Activated CD4-positive, alpha-beta memory T cell treated with anti-CD3 and anti-CD28 coated beads for 36 hours (primary cell): ENCODE measurements at regions not wholly inside any gene's neighbourhood (a gene's known extent, or its start where the extent isn't known, plus 50 kb on each side); places are given as distances from the start of the nearest gene placed in this dataset.
"Not testable (repeated sequence)": the region's sequence is repeated elsewhere in the genome, so short reads cannot be mapped to it uniquely, and the experiment has no call there.

Source experiments
- CTCF ChIA-PET: fragments of 350-600 bp; sonication (Branson Sonifier 250); formaldehyde crosslinking; loops from one replicate; lab custom pipeline; 2021; ENCODE audit warnings: antibody characterized with exemption, inconsistent platforms; lab: Charles Lee
- POLR2A ChIA-PET: fragments of 350-600 bp; sonication (Branson Sonifier 250); formaldehyde crosslinking; loops from one replicate; lab custom pipeline; 2021; ENCODE audit warnings: antibody characterized with exemption; lab: Charles Lee
- DNase-seq: peaks from one replicate; pipeline ENCODE4 v3.0.0-alpha.2; 2020
- H3K27ac Mint-ChIP-seq: one replicate; pipeline ENCODE4 v1.8.0; 2021; ENCODE audit warnings: mixed read lengths
- H3K27me3 Mint-ChIP-seq: one replicate; pipeline ENCODE4 v1.8.0; 2021; ENCODE audit warnings: mixed read lengths
- H3K36me3 Mint-ChIP-seq: one replicate; pipeline ENCODE4 v1.8.0; 2021; ENCODE audit warnings: mixed read lengths
- H3K4me1 Mint-ChIP-seq: one replicate; pipeline ENCODE4 v1.8.0; 2021; ENCODE audit warnings: low read depth, mixed read lengths
- H3K4me3 Mint-ChIP-seq: one replicate; pipeline ENCODE4 v1.8.0; 2021; ENCODE audit warnings: mild to moderate bottlenecking, mixed read lengths
- H3K9me3 Mint-ChIP-seq: one replicate; pipeline ENCODE4 v1.8.0; 2021; ENCODE audit warnings: mixed read lengths
- intact Hi-C: fragments of 100-400 bp; cut with micrococcal nuclease; formaldehyde crosslinking; loops from one replicate; pipeline ENCODE4 v1.15.1; 2023

DNA sequence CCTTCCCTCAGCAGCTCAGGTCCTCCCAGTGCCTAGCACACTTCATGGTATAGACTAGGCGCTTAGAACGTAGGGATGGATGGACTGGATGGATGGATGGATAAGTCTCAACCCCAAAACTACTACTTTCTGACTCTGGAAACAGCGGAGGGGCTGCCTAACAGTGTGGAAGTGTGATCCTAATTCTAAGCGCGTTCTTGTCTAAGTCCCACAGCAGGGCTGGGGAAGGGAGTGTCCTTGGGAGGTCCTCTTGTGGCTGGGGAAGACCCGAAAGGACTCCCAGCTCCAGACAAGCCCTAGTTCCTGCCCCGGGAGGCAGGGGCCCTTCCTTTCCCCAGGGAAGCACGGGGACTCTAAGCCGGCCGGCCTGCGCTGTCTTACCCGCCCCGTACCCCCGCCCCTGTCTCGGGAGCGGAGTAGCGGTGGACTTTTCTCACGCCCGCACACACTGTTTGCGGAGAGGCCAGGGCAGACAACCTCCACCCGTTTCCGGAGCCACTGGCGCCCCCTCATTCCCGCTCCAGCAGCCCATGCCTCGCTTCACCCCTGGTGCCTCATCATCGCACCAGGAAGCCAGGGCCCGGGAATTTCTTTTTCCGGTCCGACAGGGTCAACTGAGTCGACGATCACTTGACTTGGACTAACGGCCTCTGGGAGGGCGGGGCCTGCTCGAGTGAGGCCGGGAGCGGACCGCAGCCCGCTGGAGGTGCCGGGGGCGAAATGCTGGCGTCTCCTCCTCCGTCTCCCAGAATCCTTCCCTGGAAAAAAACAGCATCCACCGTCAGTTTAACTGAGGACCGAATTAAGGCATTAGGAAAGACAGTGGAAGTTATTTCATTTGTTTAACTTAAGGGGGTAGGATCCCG lies 133.3 kb downstream of the TBC1D2B start:
- Mint-ChIP-seq H3K4me3 (peak overlapping the region; percentile 65), H3K27me3 (peaks cover 2% of the 10 kb centered on the region), H3K9me3 (no peaks in the 10 kb centered on the region), H3K27ac (no peak overlapping the region), H3K36me3 (no peaks in the 10 kb centered on the region), H3K4me1 (peaks cover 14% of the 10 kb centered on the region)
- CTCF ChIA-PET, result interaction anchor here (1.2 to 3.3 kb wide), 3 partner anchors 15 to 164 kb away, joined by 4 to 18 read pairs (median 4); no protein-coding TSS in a partner anchor
- peak; percentile 79 for DNase-seq
- intact Hi-C loops, result no loop called here
- POLR2A ChIA-PET, result no interaction called here

DNA sequence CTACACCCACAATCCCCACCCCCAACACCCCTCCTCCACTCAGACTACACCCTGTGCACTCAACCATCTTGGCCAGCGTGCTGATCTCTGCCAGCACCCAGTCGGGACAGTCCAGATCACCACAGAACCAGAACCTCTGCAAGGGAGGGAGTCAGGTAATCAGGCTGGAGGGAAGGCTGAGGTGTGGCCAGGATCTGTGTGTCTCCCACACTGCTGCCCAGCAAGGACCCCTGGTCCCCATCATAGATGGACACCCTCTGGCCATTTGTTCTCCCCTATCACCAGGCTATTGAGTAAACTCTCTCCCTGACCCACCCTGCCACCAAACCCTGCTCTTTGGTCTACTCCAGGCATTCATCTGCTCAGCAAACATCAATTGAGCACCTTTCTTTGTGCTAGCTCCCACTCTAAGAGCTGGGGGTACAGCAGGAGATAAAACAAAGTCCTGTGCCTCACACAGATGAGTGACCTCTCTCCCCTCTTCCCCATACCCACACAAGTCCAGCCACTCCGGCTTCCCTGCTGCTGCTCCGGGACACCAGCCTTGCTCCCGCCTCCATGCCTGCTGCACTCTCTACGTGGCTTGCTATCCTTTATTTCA lies 134.8 kb downstream of the TBC1D2B start:
- peaks cover 2% of the 10 kb centered on the region for H3K27me3 Mint-ChIP-seq
- intact Hi-C loops, result no loop called here
- no peaks in the 10 kb centered on the region for H3K9me3 Mint-ChIP-seq
- no peak overlapping the region for H3K27ac Mint-ChIP-seq
- DNase-seq, result no peak
- H3K4me1 Mint-ChIP-seq, result peaks cover 14% of the 10 kb centered on the region
- CTCF ChIA-PET, result interaction anchor here (1.3 kb wide), 1 partner anchor 166 kb away, joined by 4 read pairs; no protein-coding TSS in a partner anchor
- POLR2A ChIA-PET, result no interaction called here
- no peak overlapping the region for H3K4me3 Mint-ChIP-seq
- H3K36me3 Mint-ChIP-seq, result no peaks in the 10 kb centered on the region

DNA sequence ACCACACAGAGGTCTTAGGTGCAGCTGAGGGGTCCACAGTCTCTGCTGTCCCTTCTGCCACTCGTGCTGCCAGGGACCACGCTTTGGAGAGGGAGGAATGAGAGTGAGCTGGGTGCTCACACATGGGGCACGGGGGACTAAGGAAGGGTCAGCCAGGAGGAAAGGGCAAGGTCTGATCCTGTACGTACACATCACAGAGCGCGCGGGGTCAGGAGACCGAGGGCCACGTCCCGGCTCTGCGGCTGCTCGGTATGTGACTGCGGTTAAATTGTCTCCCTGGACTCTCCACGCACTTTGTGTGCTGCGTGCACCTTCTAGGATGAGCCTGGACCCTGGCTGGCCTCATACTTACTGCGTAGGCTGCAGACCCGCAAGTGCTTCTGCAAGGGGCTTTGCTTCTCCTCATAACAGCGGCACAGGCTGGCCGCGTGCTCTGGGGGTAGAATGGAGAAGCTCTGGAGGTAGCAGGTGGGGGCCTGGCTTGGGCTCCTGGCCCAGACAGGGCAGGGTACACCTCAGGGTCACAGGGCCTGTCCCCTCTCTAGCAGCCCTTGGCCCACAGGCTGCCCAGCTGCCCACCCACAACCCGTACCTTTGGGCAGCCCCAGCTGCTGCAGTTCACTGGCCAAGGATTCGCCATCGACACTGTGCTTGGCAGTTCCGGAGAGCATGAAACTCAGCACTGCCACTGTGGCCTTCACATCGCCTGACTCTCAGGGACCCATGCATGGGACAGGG lies 136.3 kb downstream of the TBC1D2B start:
- POLR2A ChIA-PET, H3K27me3 Mint-ChIP-seq, H3K36me3 Mint-ChIP-seq, H3K27ac Mint-ChIP-seq, intact Hi-C loops, CTCF ChIA-PET, H3K9me3 Mint-ChIP-seq, DNase-seq, H3K4me3 Mint-ChIP-seq: not testable (repeated sequence)
- H3K4me1 Mint-ChIP-seq, result peaks cover 14% of the 10 kb centered on the region

DNA sequence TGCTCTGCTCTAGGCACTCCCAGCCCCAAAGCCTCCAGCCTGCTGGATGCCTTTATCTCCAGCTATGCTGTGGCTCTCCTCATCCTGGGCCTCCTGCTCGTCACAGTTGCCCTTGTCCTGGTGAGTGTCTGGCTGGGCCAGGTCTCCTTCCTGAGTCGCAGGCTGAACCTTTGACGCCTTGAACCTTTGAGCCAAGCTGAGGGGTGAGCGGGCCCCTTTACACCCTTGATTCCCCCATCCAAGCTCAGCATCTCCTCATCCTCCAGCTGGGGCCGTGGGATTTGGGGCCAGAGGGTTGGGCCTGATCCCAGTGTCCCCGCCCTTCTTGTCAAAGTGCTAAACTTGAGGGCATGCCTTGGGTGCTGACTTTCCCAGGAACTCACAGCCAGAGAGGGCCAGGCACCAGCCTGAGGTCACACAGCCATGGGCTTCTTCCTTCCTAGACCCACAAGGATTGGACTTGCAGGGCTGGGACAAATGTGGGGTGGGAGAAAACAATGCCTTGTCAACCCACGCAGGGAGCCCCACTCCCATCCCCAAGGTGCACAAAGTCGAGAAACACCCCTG lies 137.0 kb downstream of the TBC1D2B start:
- ChIA-PET CTCF (no interaction called here), POLR2A (no interaction called here)
- no peak overlapping the region for H3K4me3 Mint-ChIP-seq

DNA sequence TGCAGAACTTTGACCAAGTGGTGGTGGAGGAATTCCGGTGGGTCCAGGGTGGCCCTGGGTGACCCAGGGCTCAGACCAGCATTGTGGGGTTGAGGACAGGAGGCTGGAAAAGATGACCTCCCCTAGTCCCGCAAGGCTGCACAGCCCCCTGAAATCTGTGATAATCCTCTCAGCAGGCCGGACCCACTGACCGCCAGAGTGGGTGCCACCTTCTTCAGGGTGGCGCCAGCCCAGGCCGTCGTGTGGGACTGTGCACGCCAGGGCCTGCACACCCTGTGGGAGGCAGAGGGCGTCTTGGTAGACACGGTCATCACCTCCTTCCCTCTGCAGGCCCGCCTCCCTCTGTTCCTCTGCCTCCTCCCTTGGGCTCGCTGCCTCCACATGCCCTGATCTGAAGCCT lies 137.7 kb downstream of the TBC1D2B start:
- H3K4me3 Mint-ChIP-seq, result no peak overlapping the region
- peaks cover 10% of the 10 kb centered on the region for H3K4me1 Mint-ChIP-seq
- H3K27ac Mint-ChIP-seq, result no peak overlapping the region
- CTCF ChIA-PET, result interaction anchor here (1.1 kb wide), 1 partner anchor 40 kb away, joined by 3 read pairs; no protein-coding TSS in a partner anchor
- H3K27me3 Mint-ChIP-seq, result no peaks in the 10 kb centered on the region
- no peaks in the 10 kb centered on the region for H3K36me3 Mint-ChIP-seq
- H3K9me3 Mint-ChIP-seq, result no peaks in the 10 kb centered on the region
- POLR2A ChIA-PET, result no interaction called here
- intact Hi-C loops, result no loop called here
- no peak for DNase-seq

More for the DNA sequence above, 137.0 kb downstream of the TBC1D2B start:
- Mint-ChIP-seq H3K9me3 (no peaks in the 10 kb centered on the region), H3K36me3 (no peaks in the 10 kb centered on the region), H3K27ac (no peak overlapping the region), H3K4me1 (peaks cover 14% of the 10 kb centered on the region), H3K27me3 (peaks cover 2% of the 10 kb centered on the region)
- no peak for DNase-seq
- intact Hi-C loops, result no loop called here

DNA sequence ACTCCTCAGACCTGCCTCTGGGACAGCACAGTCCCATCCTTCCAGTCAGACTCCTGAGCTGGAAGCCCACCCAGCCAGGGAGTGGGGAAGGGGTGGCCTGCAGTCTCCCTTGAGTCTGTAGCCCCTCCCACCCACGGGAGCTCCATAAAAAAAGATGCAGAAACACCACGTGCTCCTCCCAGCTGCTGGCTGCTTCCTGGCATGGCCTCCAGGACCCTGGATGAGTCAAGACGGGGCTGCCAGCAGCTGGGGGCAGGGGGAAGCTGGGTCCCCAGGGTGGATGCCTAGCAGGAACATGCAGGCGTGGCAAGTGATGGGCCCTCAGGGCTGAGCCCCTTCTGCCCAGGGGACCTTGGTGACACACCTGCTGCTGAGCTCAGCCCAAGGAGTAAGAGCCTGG lies 138.5 kb downstream of the TBC1D2B start:
- H3K4me1 Mint-ChIP-seq, H3K36me3 Mint-ChIP-seq, H3K9me3 Mint-ChIP-seq, intact Hi-C loops, H3K27me3 Mint-ChIP-seq, DNase-seq, POLR2A ChIA-PET, H3K27ac Mint-ChIP-seq, H3K4me3 Mint-ChIP-seq: not testable (repeated sequence)
- CTCF ChIA-PET, result interaction anchor here (1.1 kb wide), 1 partner anchor 39 kb away, joined by 3 read pairs; no protein-coding TSS in a partner anchor

DNA sequence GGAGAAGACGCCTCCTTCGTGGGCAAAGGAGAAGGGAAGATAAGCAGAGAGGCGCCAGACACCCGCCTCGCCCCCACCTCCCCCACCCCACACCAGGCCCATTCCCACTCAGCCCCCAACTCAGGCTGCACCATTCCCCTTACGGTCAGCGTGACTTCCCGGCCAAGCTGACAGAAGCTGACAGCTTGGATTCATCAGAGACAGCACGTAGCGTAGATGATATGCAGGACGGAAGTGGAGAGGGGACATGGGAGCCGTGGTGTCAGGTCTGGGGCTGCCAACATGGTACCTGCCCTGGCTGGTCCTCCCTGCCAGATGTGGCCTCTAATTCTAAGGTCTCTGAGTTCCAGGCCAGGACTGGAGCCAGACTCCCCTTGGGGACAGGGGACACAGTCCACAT lies 139.0 kb downstream of the TBC1D2B start:
- H3K36me3 Mint-ChIP-seq, POLR2A ChIA-PET, CTCF ChIA-PET, H3K4me1 Mint-ChIP-seq, H3K27ac Mint-ChIP-seq, H3K4me3 Mint-ChIP-seq, DNase-seq, intact Hi-C loops, H3K9me3 Mint-ChIP-seq, H3K27me3 Mint-ChIP-seq: not testable (repeated sequence)

DNA sequence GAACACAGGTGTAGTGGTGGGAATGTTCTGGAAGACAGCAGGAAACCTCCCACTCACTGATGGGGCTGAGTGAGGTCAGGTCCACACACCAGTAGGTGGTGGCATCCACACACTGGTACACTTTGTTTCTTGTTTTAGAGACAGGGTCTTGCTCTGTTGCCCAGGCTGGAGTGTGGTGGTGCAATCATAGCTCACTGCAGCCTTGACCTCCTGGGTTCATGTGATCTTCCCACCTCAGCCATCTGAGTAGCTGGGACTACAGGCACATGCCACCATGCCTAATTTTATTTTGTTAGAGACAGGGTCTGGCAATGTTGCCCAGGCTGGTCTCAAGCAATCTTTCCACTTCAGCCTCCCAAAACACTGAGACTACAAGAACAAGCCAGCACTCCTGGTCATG lies 140.9 kb downstream of the TBC1D2B start:
- H3K4me3 Mint-ChIP-seq, H3K9me3 Mint-ChIP-seq, intact Hi-C loops, DNase-seq, H3K27ac Mint-ChIP-seq, H3K27me3 Mint-ChIP-seq, POLR2A ChIA-PET, H3K4me1 Mint-ChIP-seq, H3K36me3 Mint-ChIP-seq: not testable (repeated sequence)
- CTCF ChIA-PET, result interaction anchor here (1.6 kb wide), 1 partner anchor 28 kb away, joined by 4 read pairs; no protein-coding TSS in a partner anchor

DNA sequence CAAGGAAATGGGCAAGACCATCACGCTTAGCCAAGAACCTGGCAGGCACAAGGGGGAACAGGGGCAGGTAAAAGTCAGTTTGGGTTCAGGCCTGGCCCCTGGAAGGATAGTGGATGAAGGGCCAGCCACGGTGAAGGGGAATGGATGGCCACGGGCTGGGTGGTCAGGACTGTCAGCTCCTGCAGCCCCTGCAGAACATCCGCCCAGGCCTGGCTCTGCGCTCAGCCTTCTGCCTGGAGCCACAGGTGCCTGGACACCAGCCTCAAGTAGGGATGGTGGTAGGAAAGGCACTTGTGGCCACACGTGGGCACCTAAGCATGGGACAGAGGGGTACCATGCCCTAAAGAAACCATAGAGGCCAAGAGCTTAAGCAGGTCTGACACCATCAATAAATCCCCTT lies 143.0 kb downstream of the TBC1D2B start:
- CTCF ChIA-PET, H3K4me3 Mint-ChIP-seq, H3K27me3 Mint-ChIP-seq, POLR2A ChIA-PET, H3K4me1 Mint-ChIP-seq, intact Hi-C loops, H3K27ac Mint-ChIP-seq, H3K9me3 Mint-ChIP-seq, DNase-seq, H3K36me3 Mint-ChIP-seq: not testable (repeated sequence)

DNA sequence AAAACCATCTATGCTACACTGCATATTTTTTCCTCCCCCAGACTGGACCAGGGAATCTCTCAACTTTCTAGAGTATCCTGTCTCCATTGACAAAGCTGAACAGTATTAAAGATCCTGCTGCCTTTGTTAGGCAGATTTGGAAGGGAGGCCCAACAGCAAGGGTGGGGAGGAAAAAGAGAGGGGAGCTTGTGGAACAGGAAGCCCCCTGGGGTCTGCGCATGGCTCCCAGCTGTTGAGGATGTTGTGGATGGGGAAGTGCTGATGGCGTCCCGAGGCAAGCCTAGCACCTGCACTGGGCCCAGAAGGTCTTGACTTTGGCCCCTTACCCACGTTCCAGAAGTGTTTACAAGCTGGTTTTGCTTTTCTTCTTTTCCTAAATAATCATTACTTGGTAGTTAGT lies 146.6 kb downstream of the TBC1D2B start:
- H3K9me3 Mint-ChIP-seq, H3K27me3 Mint-ChIP-seq, intact Hi-C loops, H3K4me3 Mint-ChIP-seq, DNase-seq, H3K4me1 Mint-ChIP-seq, H3K36me3 Mint-ChIP-seq, POLR2A ChIA-PET, H3K27ac Mint-ChIP-seq: not testable (repeated sequence)
- CTCF ChIA-PET, result interaction anchor here (1.5 kb wide), 1 partner anchor 20 kb away, joined by 3 read pairs; no protein-coding TSS in a partner anchor

DNA sequence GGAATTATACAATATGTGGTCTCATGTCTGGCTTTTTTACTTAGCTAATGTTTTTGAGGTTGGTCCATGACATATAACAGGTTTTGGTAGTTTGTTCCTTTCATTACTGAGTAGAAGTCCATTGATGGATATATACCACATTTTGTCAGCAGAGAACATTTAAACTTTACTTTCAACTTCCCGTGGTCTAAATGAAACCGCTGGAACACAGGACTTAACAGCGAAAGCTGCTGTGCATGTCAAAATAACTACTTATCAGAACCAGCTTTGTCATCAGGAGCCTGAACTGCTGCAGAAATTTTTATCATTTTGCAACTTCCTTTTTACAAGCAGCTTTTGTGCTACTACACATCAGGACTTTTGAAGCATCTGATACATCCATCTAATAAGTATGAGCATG lies 147.0 kb downstream of the TBC1D2B start:
- CTCF ChIA-PET, result interaction anchor here (1.5 kb wide), 1 partner anchor 20 kb away, joined by 3 read pairs; no protein-coding TSS in a partner anchor
- H3K36me3 Mint-ChIP-seq, H3K9me3 Mint-ChIP-seq, DNase-seq, intact Hi-C loops, H3K27ac Mint-ChIP-seq, H3K4me1 Mint-ChIP-seq, H3K4me3 Mint-ChIP-seq, POLR2A ChIA-PET, H3K27me3 Mint-ChIP-seq: not testable (repeated sequence)

DNA sequence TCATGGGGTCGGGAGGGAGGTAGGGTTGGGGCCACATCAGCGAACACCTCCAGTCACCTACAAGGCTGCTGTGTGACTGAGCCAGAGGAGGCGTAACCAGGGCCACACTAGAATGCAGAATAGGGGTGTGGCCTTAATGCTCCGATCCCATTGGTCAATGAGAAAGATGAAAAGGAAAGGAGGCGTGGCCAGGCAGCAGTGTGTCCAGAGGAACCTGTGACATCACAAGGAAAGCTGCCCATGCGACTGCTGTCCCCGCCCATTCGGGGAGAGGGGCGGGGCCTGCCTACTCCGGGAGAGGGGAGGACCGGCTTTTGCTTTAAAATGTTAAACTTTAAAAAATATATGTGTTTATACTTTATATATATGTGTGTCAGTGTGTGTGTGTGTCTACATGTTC lies 150.7 kb downstream of the TBC1D2B start:
- intact Hi-C loops, POLR2A ChIA-PET, DNase-seq, H3K4me3 Mint-ChIP-seq, H3K4me1 Mint-ChIP-seq, CTCF ChIA-PET, H3K9me3 Mint-ChIP-seq, H3K36me3 Mint-ChIP-seq, H3K27ac Mint-ChIP-seq, H3K27me3 Mint-ChIP-seq: not testable (repeated sequence)
